Immature natural killer cell (primary cell): ENCODE measurements at regions not wholly inside any gene's neighbourhood (a gene's known extent, or its start where the extent isn't known, plus 50 kb on each side); places are given as distances from the start of the nearest gene placed in this dataset.
A peak's percentile ranks its signal among the peaks of the same experiment; 100 is the strongest.

ENCODE experiments used
- DNase-seq, 3 donors: peaks; one replicate each; pipeline ENCODE4 v3.0.0; 2022; ENCODE audit warnings: mixed read lengths in 1 of 3
- H3K27ac Mint-ChIP-seq, 6 donors: one replicate each; pipeline ENCODE4 v1.8.0; 2020; ENCODE audit warnings: mixed read lengths in 6 of 6, mild to moderate bottlenecking in 5 of 6, inconsistent platforms in 4 of 6, moderate library complexity in 3 of 6
- H3K27me3 Mint-ChIP-seq, 3 donors: one replicate each; pipeline ENCODE4 v1.8.0; 2020 to 2021; ENCODE audit warnings: low read depth in 3 of 3, mild to moderate bottlenecking in 3 of 3, mixed read lengths in 3 of 3, moderate library complexity in 3 of 3, inconsistent platforms in 1 of 3
- H3K36me3 Mint-ChIP-seq, 3 donors: one replicate each; pipeline ENCODE4 v1.8.0; 2020; ENCODE audit warnings: mixed read lengths in 3 of 3, inconsistent platforms in 2 of 3, mild to moderate bottlenecking in 2 of 3
- H3K4me1 Mint-ChIP-seq, 2 donors: one replicate each; pipeline ENCODE4 v1.8.0; 2020; ENCODE audit warnings: inconsistent platforms in 2 of 2, mild to moderate bottlenecking in 2 of 2, mixed read lengths in 2 of 2, moderate library complexity in 1 of 2
- H3K4me3 Mint-ChIP-seq, 5 donors: one replicate each; pipeline ENCODE4 v1.8.0; 2020; ENCODE audit warnings: mild to moderate bottlenecking in 5 of 5, mixed read lengths in 5 of 5, inconsistent platforms in 3 of 5, moderate library complexity in 3 of 5
- H3K9me3 Mint-ChIP-seq, 6 donors: one replicate each; pipeline ENCODE4 v1.8.0; 2020; ENCODE audit warnings: mild to moderate bottlenecking in 6 of 6, mixed read lengths in 6 of 6, inconsistent platforms in 4 of 6, moderate library complexity in 3 of 6

GRCh38 chr3:4926892-4927291 lies 52.3 kb upstream of the BHLHE40 start:
- Mint-ChIP-seq H3K4me1 (peaks cover 19 to 38% of the 10 kb centered on the region in 2 donors), H3K9me3 (no peaks in the 10 kb centered on the region), H3K27me3 (peaks cover 2 to 9% (median 3%) of the 10 kb centered on the region in 3 donors), H3K27ac (peak overlapping the region in 5 of 6 donors; percentile 11 to 88 (median 55)), H3K36me3 (peaks cover 0 to 5% (median 4%) of the 10 kb centered on the region in 3 donors), H3K4me3 (no peak overlapping the region)
- DNase-seq: no peak

GRCh38 chr3:4928277-4928789 lies 50.9 kb upstream of the BHLHE40 start:
- Mint-ChIP-seq H3K36me3 (peaks cover 0 to 5% (median 4%) of the 10 kb centered on the region in 3 donors), H3K9me3 (no peaks in the 10 kb centered on the region), H3K4me1 (peaks cover 19 to 38% of the 10 kb centered on the region in 2 donors), H3K27me3 (peaks cover 2 to 9% (median 3%) of the 10 kb centered on the region in 3 donors), H3K27ac (peak overlapping the region; percentile 75 to 93 (median 84)), H3K4me3 (peak overlapping the region in 2 of 5 donors; percentile 2 to 25)
- peak in 2 of 3 donors; percentile 48 to 65 for DNase-seq
